T-helper 1 cell (primary cell): ENCODE measurements at regions not wholly inside any gene's neighbourhood (a gene's known extent, or its start where the extent isn't known, plus 50 kb on each side); places are given as distances from the start of the nearest gene placed in this dataset.

Experiments
- DNase-seq, 5 donors: peaks; one replicate each; pipeline ENCODE4 v3.0.0-alpha.2; 2012 to 2020

GRCh38 chr6:105790635-105791034, 295.5 kb upstream of the PRDM1 start:
- no peak for DNase-seq

- no peak for DNase-seq
Observed at GRCh38 chr6:105789935-105790334, 296.2 kb upstream of the PRDM1 start.

- DNase-seq, result no peak
Observed at GRCh38 chr6:105787747-105788146, 298.4 kb upstream of the PRDM1 start.

GRCh38 chr6:105786890-105787655, 299.1 kb upstream of the PRDM1 start:
- DNase-seq, result peak in 1 of 5 donors; percentile 90

- DNase-seq, result no peak
Observed at GRCh38 chr6:105786449-105786848, 299.7 kb upstream of the PRDM1 start.

GRCh38 chr6:105785066-105785811, 300.9 kb upstream of the PRDM1 start:
- no peak for DNase-seq

GRCh38 chr6:105784179-105784578, 302.0 kb upstream of the PRDM1 start:
- DNase-seq, result no peak

- DNase-seq, result no peak
Observed at GRCh38 chr6:105783333-105783935, 302.7 kb upstream of the PRDM1 start.

- peak in 1 of 5 donors; percentile 58 for DNase-seq
Observed at GRCh38 chr6:105781915-105782314, 304.2 kb upstream of the PRDM1 start.

GRCh38 chr6:105781248-105781647, 304.9 kb upstream of the PRDM1 start:
- DNase-seq, result no peak

GRCh38 chr6:105780146-105780860, 305.8 kb upstream of the PRDM1 start:
- no peak for DNase-seq

- no peak for DNase-seq
Observed at GRCh38 chr6:105779110-105779509, 307.0 kb upstream of the PRDM1 start.

- no peak for DNase-seq
Observed at GRCh38 chr6:105775095-105775494, 311.0 kb upstream of the PRDM1 start.

GRCh38 chr6:105774247-105774646, 311.9 kb upstream of the PRDM1 start:
- DNase-seq, result no peak

- no peak for DNase-seq
Observed at GRCh38 chr6:105771313-105771970, 314.7 kb upstream of the PRDM1 start.

GRCh38 chr6:105769987-105770386, 316.1 kb upstream of the PRDM1 start:
- no peak for DNase-seq

- no peak for DNase-seq
Observed at GRCh38 chr6:105769197-105769596, 316.9 kb upstream of the PRDM1 start.

- DNase-seq, result no peak
Observed at GRCh38 chr6:105767541-105767940, 318.6 kb upstream of the PRDM1 start.

GRCh38 chr6:105765239-105765638, 320.9 kb upstream of the PRDM1 start:
- DNase-seq, result no peak

- no peak for DNase-seq
Observed at GRCh38 chr6:105764315-105764714, 321.8 kb upstream of the PRDM1 start.

GRCh38 chr6:105763866-105764265, 322.3 kb upstream of the PRDM1 start:
- no peak for DNase-seq

GRCh38 chr6:105760746-105761145, 325.4 kb upstream of the PRDM1 start:
- DNase-seq, result no peak

- DNase-seq, result no peak
Observed at GRCh38 chr6:105759946-105760345, 326.2 kb upstream of the PRDM1 start.
